ENCODE measurements at regions not wholly inside any gene's neighbourhood (a gene's known extent, or its start where the extent isn't known, plus 50 kb on each side); places are given as distances from the start of the nearest gene placed in this dataset.

- peaks cover 11% of the 10 kb centered on the region for H3K36me3 Mint-ChIP-seq
- H3K4me1 Mint-ChIP-seq, result no peaks in the 10 kb centered on the region
- H3K9me3 Mint-ChIP-seq (ENCODE audit: low read depth), result no peaks in the 10 kb centered on the region
- ATAC-seq (no peak), DNase-seq (no peak)
- no peak overlapping the region for H3K4me3 Mint-ChIP-seq
- no peaks in the 10 kb centered on the region for H3K27me3 Mint-ChIP-seq
- CTCF ChIA-PET, result interaction anchor here (0.8 to 1.6 kb wide), 3 partner anchors 9 to 123 kb away, joined by 3 to 5 read pairs (median 3); no protein-coding TSS in a partner anchor
- no peak overlapping the region for H3K27ac Mint-ChIP-seq
These were observed 62.9 kb upstream of the TULP4 start for GRCh38 chr6:158249340-158249836.

- ATAC-seq (no peak), DNase-seq (no peak)
- H3K27ac Mint-ChIP-seq, result no peak overlapping the region
- peaks cover 7% of the 10 kb centered on the region for H3K4me1 Mint-ChIP-seq
- no peak overlapping the region for H3K4me3 Mint-ChIP-seq
- H3K9me3 Mint-ChIP-seq (ENCODE audit: low read depth), result no peaks in the 10 kb centered on the region
- peaks cover 6% of the 10 kb centered on the region for H3K36me3 Mint-ChIP-seq
- no peaks in the 10 kb centered on the region for H3K27me3 Mint-ChIP-seq
- CTCF ChIA-PET, result interaction anchor here (1.4 to 1.7 kb wide), 2 partner anchors 14 to 37 kb away, joined by 3 to 4 read pairs; no protein-coding TSS in a partner anchor
These were observed 60.7 kb upstream of the TULP4 start for GRCh38 chr6:158251565-158251964.

GRCh38 chr6:158253248-158253647, 59.0 kb upstream of the TULP4 start:
- Mint-ChIP-seq H3K4me3 (no peak overlapping the region), H3K27ac (no peak overlapping the region), H3K9me3 (ENCODE audit: low read depth) (no peaks in the 10 kb centered on the region), H3K27me3 (no peaks in the 10 kb centered on the region), H3K36me3 (peaks cover 8% of the 10 kb centered on the region), H3K4me1 (peaks cover 15% of the 10 kb centered on the region)
- CTCF ChIA-PET, result no interaction called here
- ATAC-seq, result no peak
- DNase-seq, result no peak

- no peak overlapping the region for H3K27ac Mint-ChIP-seq
- no peak for DNase-seq
These were observed 56.8 kb upstream of the TULP4 start for GRCh38 chr6:158255275-158255988.

GRCh38 chr6:158255989-158256601, 56.2 kb upstream of the TULP4 start:
- CTCF ChIA-PET, result no interaction called here
- H3K4me1 Mint-ChIP-seq, result peaks cover 15% of the 10 kb centered on the region
- H3K36me3 Mint-ChIP-seq, result peaks cover 8% of the 10 kb centered on the region
- no peak for DNase-seq
- no peaks in the 10 kb centered on the region for H3K9me3 Mint-ChIP-seq (ENCODE audit: low read depth)
- no peak overlapping the region for H3K4me3 Mint-ChIP-seq
- H3K27me3 Mint-ChIP-seq, result no peaks in the 10 kb centered on the region
- H3K27ac Mint-ChIP-seq, result no peak overlapping the region
- no peak for ATAC-seq

More at GRCh38 chr6:158255275-158255988, 56.8 kb upstream of the TULP4 start:
- Mint-ChIP-seq H3K9me3 (ENCODE audit: low read depth) (no peaks in the 10 kb centered on the region), H3K4me1 (peaks cover 15% of the 10 kb centered on the region), H3K36me3 (peaks cover 10% of the 10 kb centered on the region), H3K27me3 (no peaks in the 10 kb centered on the region), H3K4me3 (no peak overlapping the region)
- no peak for ATAC-seq
- CTCF ChIA-PET, result no interaction called here

- DNase-seq, result no peak
- no peak overlapping the region for H3K4me3 Mint-ChIP-seq
- H3K4me1 Mint-ChIP-seq, result peaks cover 15% of the 10 kb centered on the region
- H3K36me3 Mint-ChIP-seq, result peaks cover 8% of the 10 kb centered on the region
- no peak for ATAC-seq
- H3K27ac Mint-ChIP-seq, result no peak overlapping the region
- H3K9me3 Mint-ChIP-seq (ENCODE audit: low read depth), result no peaks in the 10 kb centered on the region
- H3K27me3 Mint-ChIP-seq, result no peaks in the 10 kb centered on the region
- CTCF ChIA-PET, result no interaction called here
These were observed 55.4 kb upstream of the TULP4 start for GRCh38 chr6:158256746-158257424.

- no peaks in the 10 kb centered on the region for H3K9me3 Mint-ChIP-seq (ENCODE audit: low read depth)
- H3K4me1 Mint-ChIP-seq, result peaks cover 17% of the 10 kb centered on the region
- peaks cover 8% of the 10 kb centered on the region for H3K36me3 Mint-ChIP-seq
- no peak overlapping the region for H3K27ac Mint-ChIP-seq
- no peaks in the 10 kb centered on the region for H3K27me3 Mint-ChIP-seq
- CTCF ChIA-PET, result no interaction called here
- no peak for DNase-seq
- no peak overlapping the region for H3K4me3 Mint-ChIP-seq
- ATAC-seq, result no peak
These were observed 54.9 kb upstream of the TULP4 start for GRCh38 chr6:158257425-158257759.

GRCh38 chr6:158257781-158258180, 54.5 kb upstream of the TULP4 start:
- Mint-ChIP-seq H3K9me3 (ENCODE audit: low read depth) (no peaks in the 10 kb centered on the region), H3K36me3 (peaks cover 8% of the 10 kb centered on the region), H3K4me3 (no peak overlapping the region), H3K27ac (no peak overlapping the region), H3K4me1 (peaks cover 21% of the 10 kb centered on the region), H3K27me3 (no peaks in the 10 kb centered on the region)
- CTCF ChIA-PET, result no interaction called here
- ATAC-seq, result no peak
- DNase-seq, result no peak

- Mint-ChIP-seq H3K4me3 (no peak overlapping the region), H3K36me3 (peaks cover 4% of the 10 kb centered on the region), H3K27ac (no peak overlapping the region), H3K4me1 (peaks cover 24% of the 10 kb centered on the region), H3K9me3 (ENCODE audit: low read depth) (no peaks in the 10 kb centered on the region), H3K27me3 (no peaks in the 10 kb centered on the region)
- ATAC-seq (no peak), DNase-seq (no peak)
- CTCF ChIA-PET, result interaction anchor here (0.6 to 0.9 kb wide), 3 partner anchors 10 to 38 kb away, joined by 3 read pairs; no protein-coding TSS in a partner anchor
These were observed 53.1 kb upstream of the TULP4 start for GRCh38 chr6:158259136-158259535.

- H3K27ac Mint-ChIP-seq, result no peak overlapping the region
- H3K27me3 Mint-ChIP-seq, result no peaks in the 10 kb centered on the region
- H3K36me3 Mint-ChIP-seq, result peaks cover 4% of the 10 kb centered on the region
- DNase-seq (no peak), ATAC-seq (no peak)
- H3K9me3 Mint-ChIP-seq (ENCODE audit: low read depth), result no peaks in the 10 kb centered on the region
- H3K4me1 Mint-ChIP-seq, result peaks cover 24% of the 10 kb centered on the region
- CTCF ChIA-PET, result no interaction called here
- H3K4me3 Mint-ChIP-seq, result no peak overlapping the region
These were observed 52.4 kb upstream of the TULP4 start for GRCh38 chr6:158259845-158260244.

- no peak overlapping the region for H3K4me3 Mint-ChIP-seq
- peaks cover 4% of the 10 kb centered on the region for H3K36me3 Mint-ChIP-seq
- H3K27ac Mint-ChIP-seq, result no peak overlapping the region
- H3K4me1 Mint-ChIP-seq, result peaks cover 13% of the 10 kb centered on the region
- CTCF ChIA-PET, result interaction anchor here (0.9 kb wide), 1 partner anchor 84 kb away, joined by 3 read pairs; no protein-coding TSS in a partner anchor
- H3K9me3 Mint-ChIP-seq (ENCODE audit: low read depth), result no peaks in the 10 kb centered on the region
- ATAC-seq (no peak), DNase-seq (no peak)
- no peaks in the 10 kb centered on the region for H3K27me3 Mint-ChIP-seq
These were observed 50.2 kb upstream of the TULP4 start for GRCh38 chr6:158262082-158262481.

Data from activated CD8-positive, alpha-beta memory T cell treated with anti-CD3 and anti-CD28 coated beads, Interleukin-2, amount 10 ng/mL, durations not matched to agents 7 days and 5 days (primary cell).